Esophagus squamous epithelium (tissue), 5 donors: ENCODE measurements at regions not wholly inside any gene's neighbourhood (a gene's known extent, or its start where the extent isn't known, plus 50 kb on each side); places are given as distances from the start of the nearest gene placed in this dataset.

ENCODE experiments used
- DNase-seq: peaks from one replicate; lab custom pipeline; 2025; lab: John Stamatoyannopoulos, UW
- H3K27ac ChIP-seq, 4 donors: fragments of 200-600 bp; sonication (generic); one replicate each; pipeline ENCODE4 v1.5.1; 2016 to 2019; ENCODE audit warnings: mild to moderate bottlenecking in 1 of 4
- H3K27me3 ChIP-seq, 4 donors: fragments of 200-600 bp; sonication (generic); 1 replicate in 3 of 4; 2 replicates in 1 of 4; pipeline versions ENCODE4 v1.5.1 to v1.6.0; 2017 to 2021; ENCODE audit warnings: antibody characterized with exemption in 1 of 4
- H3K36me3 ChIP-seq, 3 donors: fragments of 200-600 bp; sonication (generic); one replicate each; pipeline ENCODE4 v1.5.1; 2016 to 2019
- H3K4me1 ChIP-seq, 3 donors: fragments of 200-600 bp; sonication (generic); one replicate each; pipeline ENCODE4 v1.5.1; 2017 to 2019
- H3K4me3 ChIP-seq, 4 donors: fragments of 200-600 bp; sonication (generic); 1 replicate in 3 of 4; 2 replicates in 1 of 4; pipeline ENCODE4 v1.5.1; 2016 to 2019; ENCODE audit warnings: mild to moderate bottlenecking in 2 of 4, moderate library complexity in 1 of 4
- H3K9me3 ChIP-seq, 3 donors: fragments of 200-600 bp; sonication (generic); one replicate each; pipeline ENCODE4 v1.5.1; 2016 to 2019
- CTCF ChIP-seq, 6 experiments: fragments of 450-650 bp in 4 of 6; fragments of 200-600 bp in 2 of 6; sonication (generic) in 2 of 6; IDR thresholded peaks; one replicate each; pipeline ENCODE4 v1.5.1; 2016 to 2019; ENCODE audit warnings: antibody characterized with exemption in 6 of 6, mild to moderate bottlenecking in 4 of 6, moderate library complexity in 4 of 6
- POLR2A ChIP-seq, 4 donors: fragments of 450-650 bp; IDR thresholded peaks; one replicate each; pipeline ENCODE4 v1.6.1; 2017; ENCODE audit warnings: antibody characterized with exemption in 4 of 4, mild to moderate bottlenecking in 4 of 4, moderate library complexity in 3 of 4
- WGBS, 2 donors: methylation state at CpG; one replicate each; pipeline ENCODE4 v1.1.5; 2018; 5-methylcytosine and 5-hydroxymethylcytosine counted together
- intact Hi-C: fragments of 100-400 bp; cut with DNase I; formaldehyde crosslinking; loops from one replicate; pipeline ENCODE4 v1.15.0; 2022
- donor health status: DM: yes; HTN: yes; CAD: no.

GRCh38 chr18:76188097-76188496, 306.9 kb downstream of the ZNF516 start:
- intact Hi-C loops = no loop called here
- no peaks in the 10 kb centered on the region for H3K36me3 ChIP-seq
- peaks cover 0 to 4% (median 0%) of the 10 kb centered on the region in 3 donors for H3K9me3 ChIP-seq
- no peaks in the 10 kb centered on the region for H3K4me1 ChIP-seq
- no peak for DNase-seq
- no peak overlapping the region for H3K27ac ChIP-seq
- no peak overlapping the region for H3K4me3 ChIP-seq
- 40 to 45% methylated on average over 1 of the region's 1 CpG for WGBS, 2 donors
- no peaks in the 10 kb centered on the region for H3K27me3 ChIP-seq
- no peak for TF ChIP-seq CTCF (IDR thresholded peaks at IDR 0.05)
- TF ChIP-seq POLR2A (IDR thresholded peaks at IDR 0.05) = no peak

- no peak for DNase-seq
- no peak for TF ChIP-seq CTCF (IDR thresholded peaks at IDR 0.05)
- TF ChIP-seq POLR2A (IDR thresholded peaks at IDR 0.05) = no peak
- no peaks in the 10 kb centered on the region for H3K27me3 ChIP-seq
- H3K4me3 ChIP-seq = no peak overlapping the region
- no peaks in the 10 kb centered on the region for H3K36me3 ChIP-seq
- WGBS, 2 donors = 45 to 83% methylated on average over 2 of the region's 2 CpGs
- H3K9me3 ChIP-seq = no peaks in the 10 kb centered on the region
- H3K27ac ChIP-seq = no peak overlapping the region
- intact Hi-C loops = no loop called here
- no peaks in the 10 kb centered on the region for H3K4me1 ChIP-seq
Observed at GRCh38 chr18:76179257-76179656, 315.8 kb downstream of the ZNF516 start.

DNA sequence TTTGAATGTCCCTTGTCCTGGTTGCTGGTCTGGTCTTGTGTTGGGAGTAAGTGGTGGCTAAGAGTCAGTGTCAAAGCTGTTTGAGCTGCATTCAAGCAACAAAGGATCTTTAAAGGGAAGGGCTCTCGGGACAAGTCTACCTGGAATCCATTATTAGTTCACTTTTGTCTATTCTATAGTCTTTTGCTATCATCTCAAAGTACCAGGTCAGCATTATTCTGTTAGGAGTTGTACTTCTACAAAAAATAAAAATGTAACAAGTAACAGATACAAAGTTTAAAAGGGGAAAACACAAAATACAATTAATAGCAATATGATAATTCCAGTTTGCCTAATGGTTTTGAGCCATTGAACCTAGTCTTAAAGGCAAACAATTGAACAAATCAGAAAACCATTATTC, 317.9 kb downstream of the ZNF516 start:
- 78 to 80% methylated on average over 1 of the region's 1 CpG for WGBS, 2 donors
- Histone ChIP-seq H3K9me3 (no peaks in the 10 kb centered on the region), H3K27me3 (no peaks in the 10 kb centered on the region), H3K27ac (no peak overlapping the region), H3K4me3 (no peak overlapping the region), H3K4me1 (no peaks in the 10 kb centered on the region), H3K36me3 (no peaks in the 10 kb centered on the region)
- intact Hi-C loops = no loop called here
- no peak for TF ChIP-seq POLR2A (IDR thresholded peaks at IDR 0.05)
- no peak for TF ChIP-seq CTCF (IDR thresholded peaks at IDR 0.05)
- no peak for DNase-seq

DNA sequence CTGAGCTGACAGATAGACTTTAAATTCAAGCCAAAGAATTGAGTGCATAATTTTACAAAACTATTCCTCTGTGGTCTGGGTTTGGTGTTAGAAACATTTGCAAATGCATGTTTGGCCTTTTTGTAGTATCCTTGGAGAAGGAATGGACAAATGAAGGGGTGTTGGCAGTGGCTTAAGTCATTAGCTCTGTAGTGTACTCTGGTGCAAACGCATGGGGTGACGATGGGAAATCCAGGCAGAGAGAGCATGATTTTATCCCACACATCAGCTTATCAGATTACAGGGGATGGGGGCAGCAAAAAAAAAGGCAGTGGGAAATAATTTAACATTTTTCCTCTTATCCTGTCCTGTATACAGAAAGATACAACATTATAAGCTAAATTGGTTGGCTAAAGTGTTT, 320.6 kb downstream of the ZNF516 start:
- Histone ChIP-seq H3K4me3 (no peak overlapping the region), H3K27me3 (no peaks in the 10 kb centered on the region), H3K36me3 (no peaks in the 10 kb centered on the region), H3K4me1 (no peaks in the 10 kb centered on the region), H3K9me3 (no peaks in the 10 kb centered on the region), H3K27ac (no peak overlapping the region)
- intact Hi-C loops = no loop called here
- DNase-seq = no peak
- TF ChIP-seq POLR2A (IDR thresholded peaks at IDR 0.05) (no peak), CTCF (IDR thresholded peaks at IDR 0.05) (no peak)
- WGBS, 2 donors = 73 to 79% methylated on average over 2 of the region's 2 CpGs

DNA sequence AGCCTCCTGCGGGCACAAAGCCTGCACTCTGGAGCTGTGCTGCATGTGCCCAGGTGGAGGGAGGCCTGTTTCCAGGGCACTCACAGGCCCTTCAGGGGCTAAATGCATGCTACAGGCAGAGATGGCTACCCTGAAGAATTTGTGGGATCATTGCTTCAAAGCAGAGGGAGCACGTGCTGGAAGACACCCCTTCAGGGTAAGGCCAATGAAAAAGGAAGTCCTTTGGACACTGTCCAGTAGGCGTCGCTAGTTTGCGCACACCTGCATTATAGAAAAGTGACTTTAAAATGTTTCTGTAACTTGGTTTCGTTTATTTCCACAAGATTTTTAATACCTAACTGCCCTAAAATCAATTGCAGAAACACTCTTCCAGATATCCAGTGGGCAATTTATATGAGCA, 325.3 kb downstream of the ZNF516 start:
- Histone ChIP-seq H3K4me3 (no peak overlapping the region), H3K36me3 (no peaks in the 10 kb centered on the region), H3K27ac (no peak overlapping the region), H3K4me1 (peaks cover 0 to 4% (median 0%) of the 10 kb centered on the region in 3 donors), H3K27me3 (no peaks in the 10 kb centered on the region), H3K9me3 (no peaks in the 10 kb centered on the region)
- 75 to 92% methylated on average over 5 of the region's 6 CpGs for WGBS, 2 donors
- TF ChIP-seq CTCF (IDR thresholded peaks at IDR 0.05) = no peak
- TF ChIP-seq POLR2A (IDR thresholded peaks at IDR 0.05) = no peak
- no peak for DNase-seq
- intact Hi-C loops = no loop called here
